Activated naive CD4-positive, alpha-beta T cell treated with anti-CD3 and anti-CD28 coated beads for 36 hours (primary cell): ENCODE measurements at regions not wholly inside any gene's neighbourhood (a gene's known extent, or its start where the extent isn't known, plus 50 kb on each side); places are given as distances from the start of the nearest gene placed in this dataset.
"Not testable (repeated sequence)": the region's sequence is repeated elsewhere in the genome, so short reads cannot be mapped to it uniquely, and the experiment has no call there.

ENCODE experiments used
- CTCF ChIA-PET: fragments of 350-600 bp; sonication (Branson Sonifier 250); formaldehyde crosslinking; loops from one replicate; lab custom pipeline; 2021; ENCODE audit warnings: antibody characterized with exemption; lab: Charles Lee
- DNase-seq: peaks from one replicate; pipeline ENCODE4 v3.0.0-alpha.2; 2020
- H3K27ac Mint-ChIP-seq: one replicate; pipeline ENCODE4 v1.8.0; 2021; ENCODE audit warnings: mild to moderate bottlenecking, mixed read lengths
- H3K27me3 Mint-ChIP-seq: one replicate; pipeline ENCODE4 v1.8.0; 2021; ENCODE audit warnings: low read depth, mixed read lengths
- H3K36me3 Mint-ChIP-seq: one replicate; pipeline ENCODE4 v1.8.0; 2021; ENCODE audit warnings: low read depth, mixed read lengths
- H3K4me1 Mint-ChIP-seq: one replicate; pipeline ENCODE4 v1.8.0; 2021; ENCODE audit warnings: low read depth, mixed read lengths
- H3K4me3 Mint-ChIP-seq: one replicate; pipeline ENCODE4 v1.8.0; 2021; ENCODE audit warnings: mild to moderate bottlenecking, moderate library complexity, mixed read lengths
- H3K9me3 Mint-ChIP-seq: one replicate; pipeline ENCODE4 v1.8.0; 2021; ENCODE audit warnings: mixed read lengths
- intact Hi-C: fragments of 100-400 bp; cut with micrococcal nuclease; formaldehyde crosslinking; loops from one replicate; pipeline ENCODE4 v1.15.1; 2023

GRCh38 chr11:97567801-97568200 is 1178.0 kb downstream of the JRKL start:
- H3K4me1 Mint-ChIP-seq = no peaks in the 10 kb centered on the region
- intact Hi-C loops = no loop called here
- H3K9me3 Mint-ChIP-seq = peaks cover 11% of the 10 kb centered on the region
- H3K27me3 Mint-ChIP-seq = no peaks in the 10 kb centered on the region
- no peaks in the 10 kb centered on the region for H3K36me3 Mint-ChIP-seq
- no peak overlapping the region for H3K27ac Mint-ChIP-seq
- DNase-seq = no peak
- no peak overlapping the region for H3K4me3 Mint-ChIP-seq
- CTCF ChIA-PET = no interaction called here

- Mint-ChIP-seq H3K9me3 (peaks cover 11% of the 10 kb centered on the region), H3K27ac (no peak overlapping the region), H3K27me3 (no peaks in the 10 kb centered on the region), H3K4me1 (no peaks in the 10 kb centered on the region), H3K36me3 (no peaks in the 10 kb centered on the region), H3K4me3 (no peak overlapping the region)
- no peak for DNase-seq
- CTCF ChIA-PET = no interaction called here
- intact Hi-C loops = no loop called here
These were observed 1180.8 kb downstream of the JRKL start for GRCh38 chr11:97570636-97571035.

GRCh38 chr11:97573771-97574170 is 1184.0 kb downstream of the JRKL start:
- H3K27me3 Mint-ChIP-seq, DNase-seq, H3K9me3 Mint-ChIP-seq, intact Hi-C loops, H3K4me3 Mint-ChIP-seq, H3K36me3 Mint-ChIP-seq, H3K27ac Mint-ChIP-seq, H3K4me1 Mint-ChIP-seq: not testable (repeated sequence)
- CTCF ChIA-PET = interaction anchor here (0.6 kb wide), 1 partner anchor 25 kb away, joined by 3 read pairs; no protein-coding TSS in a partner anchor

- H3K9me3 Mint-ChIP-seq = no peaks in the 10 kb centered on the region
- no peaks in the 10 kb centered on the region for H3K27me3 Mint-ChIP-seq
- no peak overlapping the region for H3K4me3 Mint-ChIP-seq
- H3K4me1 Mint-ChIP-seq = no peaks in the 10 kb centered on the region
- intact Hi-C loops = no loop called here
- no peaks in the 10 kb centered on the region for H3K36me3 Mint-ChIP-seq
- DNase-seq = no peak
- CTCF ChIA-PET = interaction anchor here (0.8 kb wide), 1 partner anchor 20 kb away, joined by 3 read pairs; no protein-coding TSS in a partner anchor
- H3K27ac Mint-ChIP-seq = no peak overlapping the region
These were observed 1185.3 kb downstream of the JRKL start for GRCh38 chr11:97574976-97575665.

GRCh38 chr11:97607291-97608000 is 1217.6 kb downstream of the JRKL start:
- CTCF ChIA-PET = interaction anchor here (0.7 kb wide), 1 partner anchor 305 kb away, joined by 3 read pairs; no protein-coding TSS in a partner anchor
- no peaks in the 10 kb centered on the region for H3K27me3 Mint-ChIP-seq
- H3K4me1 Mint-ChIP-seq = no peaks in the 10 kb centered on the region
- H3K4me3 Mint-ChIP-seq = no peak overlapping the region
- intact Hi-C loops = no loop called here
- H3K27ac Mint-ChIP-seq = no peak overlapping the region
- no peak for DNase-seq
- H3K9me3 Mint-ChIP-seq = peaks cover 6% of the 10 kb centered on the region
- H3K36me3 Mint-ChIP-seq = no peaks in the 10 kb centered on the region

GRCh38 chr11:97610000-97610399 is 1220.2 kb downstream of the JRKL start:
- H3K4me1 Mint-ChIP-seq = no peaks in the 10 kb centered on the region
- H3K9me3 Mint-ChIP-seq = peaks cover 5% of the 10 kb centered on the region

GRCh38 chr11:97610854-97611253 is 1221.0 kb downstream of the JRKL start:
- Mint-ChIP-seq H3K9me3 (peaks cover 9% of the 10 kb centered on the region), H3K4me3 (no peak overlapping the region), H3K36me3 (no peaks in the 10 kb centered on the region), H3K4me1 (no peaks in the 10 kb centered on the region), H3K27me3 (no peaks in the 10 kb centered on the region), H3K27ac (no peak overlapping the region)
- DNase-seq = no peak
- CTCF ChIA-PET = no interaction called here
- intact Hi-C loops = loop anchor here (10.0 kb wide), 1 partner anchor 56 kb away; no protein-coding TSS in a partner anchor

More at GRCh38 chr11:97610000-97610399, 1220.2 kb downstream of the JRKL start:
- Mint-ChIP-seq H3K36me3 (no peaks in the 10 kb centered on the region), H3K27ac (no peak overlapping the region), H3K4me3 (no peak overlapping the region), H3K27me3 (no peaks in the 10 kb centered on the region)
- no peak for DNase-seq
- intact Hi-C loops = loop anchor here (10.0 kb wide), 1 partner anchor 55 kb away; no protein-coding TSS in a partner anchor
- CTCF ChIA-PET = no interaction called here

- DNase-seq = no peak
- CTCF ChIA-PET = no interaction called here
- intact Hi-C loops = loop anchor here (10.0 kb wide), 1 partner anchor 57 kb away; no protein-coding TSS in a partner anchor
- H3K4me3 Mint-ChIP-seq = no peak overlapping the region
- no peak overlapping the region for H3K27ac Mint-ChIP-seq
- peaks cover 9% of the 10 kb centered on the region for H3K9me3 Mint-ChIP-seq
- no peaks in the 10 kb centered on the region for H3K36me3 Mint-ChIP-seq
- H3K27me3 Mint-ChIP-seq = no peaks in the 10 kb centered on the region
- H3K4me1 Mint-ChIP-seq = no peaks in the 10 kb centered on the region
These were observed 1221.5 kb downstream of the JRKL start for GRCh38 chr11:97611345-97611744.

GRCh38 chr11:97614606-97615005 is 1224.8 kb downstream of the JRKL start:
- CTCF ChIA-PET = interaction anchor here (0.6 kb wide), 1 partner anchor 17 kb away, joined by 3 read pairs; no protein-coding TSS in a partner anchor
- peaks cover 12% of the 10 kb centered on the region for H3K9me3 Mint-ChIP-seq
- no peaks in the 10 kb centered on the region for H3K4me1 Mint-ChIP-seq
- H3K27ac Mint-ChIP-seq = no peak overlapping the region
- no peak for DNase-seq
- no peak overlapping the region for H3K4me3 Mint-ChIP-seq
- no peaks in the 10 kb centered on the region for H3K36me3 Mint-ChIP-seq
- intact Hi-C loops = loop anchor here (10.0 kb wide), 1 partner anchor 60 kb away; no protein-coding TSS in a partner anchor
- no peaks in the 10 kb centered on the region for H3K27me3 Mint-ChIP-seq

GRCh38 chr11:97615546-97615945 is 1225.7 kb downstream of the JRKL start:
- H3K9me3 Mint-ChIP-seq = peaks cover 11% of the 10 kb centered on the region
- no peaks in the 10 kb centered on the region for H3K27me3 Mint-ChIP-seq
- intact Hi-C loops = loop anchor here (10.0 kb wide), 1 partner anchor 61 kb away; no protein-coding TSS in a partner anchor
- H3K4me1 Mint-ChIP-seq = no peaks in the 10 kb centered on the region
- DNase-seq = no peak
- no peak overlapping the region for H3K27ac Mint-ChIP-seq
- CTCF ChIA-PET = interaction anchor here (0.5 kb wide), 1 partner anchor 76 kb away, joined by 3 read pairs; no protein-coding TSS in a partner anchor
- H3K36me3 Mint-ChIP-seq = no peaks in the 10 kb centered on the region
- H3K4me3 Mint-ChIP-seq = no peak overlapping the region

- Mint-ChIP-seq H3K27ac (no peak overlapping the region), H3K27me3 (no peaks in the 10 kb centered on the region), H3K4me1 (no peaks in the 10 kb centered on the region), H3K4me3 (no peak overlapping the region), H3K9me3 (peaks cover 8% of the 10 kb centered on the region), H3K36me3 (no peaks in the 10 kb centered on the region)
- CTCF ChIA-PET = no interaction called here
- no peak for DNase-seq
- intact Hi-C loops = loop anchor here (10.0 kb wide), 1 partner anchor 62 kb away; no protein-coding TSS in a partner anchor
These were observed 1227.2 kb downstream of the JRKL start for GRCh38 chr11:97617031-97617430.

GRCh38 chr11:97620007-97620406 is 1230.2 kb downstream of the JRKL start:
- no peak overlapping the region for H3K4me3 Mint-ChIP-seq
- intact Hi-C loops = no loop called here
- no peaks in the 10 kb centered on the region for H3K27me3 Mint-ChIP-seq
- no peak overlapping the region for H3K27ac Mint-ChIP-seq
- H3K36me3 Mint-ChIP-seq = no peaks in the 10 kb centered on the region
- CTCF ChIA-PET = no interaction called here
- peaks cover 8% of the 10 kb centered on the region for H3K9me3 Mint-ChIP-seq
- no peaks in the 10 kb centered on the region for H3K4me1 Mint-ChIP-seq
- DNase-seq = no peak
